Progenitor cell of endocrine pancreas (in vitro differentiated cells): ENCODE measurements at regions not wholly inside any gene's neighbourhood (a gene's known extent, or its start where the extent isn't known, plus 50 kb on each side); places are given as distances from the start of the nearest gene placed in this dataset.
"Not testable (repeated sequence)": the region's sequence is repeated elsewhere in the genome, so short reads cannot be mapped to it uniquely, and the experiment has no call there.

Experiments
- DNase-seq: peaks from one replicate; pipeline ENCODE4 v3.0.0; 2021; ENCODE audit warnings: low spot score; ENCODE audit not compliant: unreplicated experiment
- H3K27ac Mint-ChIP-seq: 2 replicates; pipeline ENCODE4 v1.8.0; 2021; ENCODE audit warnings: mild to moderate bottlenecking, moderate library complexity, mixed read lengths
- H3K27me3 Mint-ChIP-seq: 2 replicates; pipeline ENCODE4 v1.8.0; 2021; ENCODE audit warnings: mixed read lengths
- H3K36me3 Mint-ChIP-seq: 2 replicates; pipeline ENCODE4 v1.8.0; 2022; ENCODE audit warnings: mixed read lengths; ENCODE audit not compliant: insufficient read depth
- H3K4me1 Mint-ChIP-seq: 2 replicates; pipeline ENCODE4 v1.8.0; 2021; ENCODE audit warnings: low read depth, mixed read lengths
- H3K4me3 Mint-ChIP-seq: 2 replicates; pipeline ENCODE4 v1.8.0; 2021; ENCODE audit warnings: low read depth, mild to moderate bottlenecking, moderate library complexity, mixed read lengths
- H3K9me3 Mint-ChIP-seq: 2 replicates; pipeline ENCODE4 v1.8.0; 2021; ENCODE audit warnings: low read depth, mixed read lengths
- CTCF ChIP-seq: fragments of 200-600 bp; sonication (generic); IDR thresholded peaks from one replicate; pipeline ENCODE4 v1.5.0; 2021; ENCODE audit warnings: antibody characterized with exemption, mild to moderate bottlenecking; ENCODE audit not compliant: unreplicated experiment

DNA sequence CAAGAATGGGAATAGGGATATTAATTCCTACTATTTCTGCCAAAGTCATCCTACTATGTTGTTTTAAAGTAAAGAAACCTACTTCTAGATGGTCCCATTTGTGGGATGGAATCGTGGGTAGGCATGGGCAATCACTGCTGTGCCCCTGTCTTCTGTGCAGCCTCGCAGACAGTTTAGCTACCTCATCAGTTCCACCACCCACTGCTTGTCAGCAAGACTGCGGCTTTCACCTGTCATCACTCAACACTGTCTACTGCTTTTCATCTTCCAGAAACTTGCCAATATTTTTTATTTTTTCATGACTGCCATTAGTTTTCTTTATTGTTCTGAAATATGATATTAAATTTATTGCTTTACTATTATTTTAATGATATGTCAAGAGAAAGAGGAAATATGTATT, 368.1 kb upstream of the KYNU start:
- no peaks in the 10 kb centered on the region for H3K36me3 Mint-ChIP-seq
- no peak for TF ChIP-seq CTCF
- H3K27ac Mint-ChIP-seq, result no peak overlapping the region
- H3K4me3 Mint-ChIP-seq, result no peak overlapping the region
- peaks cover 3% of the 10 kb centered on the region for H3K9me3 Mint-ChIP-seq
- no peaks in the 10 kb centered on the region for H3K4me1 Mint-ChIP-seq
- no peaks in the 10 kb centered on the region for H3K27me3 Mint-ChIP-seq
- DNase-seq, result no peak

DNA sequence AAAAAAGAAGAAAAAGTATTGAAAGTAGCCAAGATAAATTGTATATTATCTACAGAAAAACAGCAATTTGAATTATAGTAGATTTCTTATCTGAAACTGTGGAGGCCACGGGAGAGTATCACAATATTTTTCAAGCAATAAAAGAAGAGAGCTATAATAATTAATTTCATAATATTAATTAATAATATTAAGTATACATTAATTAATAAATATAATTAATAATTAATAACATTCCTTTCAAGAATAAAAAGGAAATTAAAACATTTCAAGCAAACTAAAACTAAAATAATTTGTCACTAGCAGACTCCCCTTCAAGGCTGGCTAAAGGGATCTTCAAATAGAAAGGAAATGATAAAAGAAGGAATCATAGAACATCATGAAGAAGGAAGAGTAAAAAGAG, 372.7 kb upstream of the KYNU start:
- Mint-ChIP-seq H3K36me3 (no peaks in the 10 kb centered on the region), H3K4me1 (no peaks in the 10 kb centered on the region), H3K27ac (no peak overlapping the region), H3K9me3 (peaks cover 3% of the 10 kb centered on the region), H3K27me3 (no peaks in the 10 kb centered on the region), H3K4me3 (no peak overlapping the region)
- TF ChIP-seq CTCF, result no peak
- no peak for DNase-seq

- no peak for TF ChIP-seq CTCF
- no peak overlapping the region for H3K4me3 Mint-ChIP-seq
- H3K4me1 Mint-ChIP-seq, result no peaks in the 10 kb centered on the region
- peaks cover 3% of the 10 kb centered on the region for H3K9me3 Mint-ChIP-seq
- no peaks in the 10 kb centered on the region for H3K36me3 Mint-ChIP-seq
- H3K27ac Mint-ChIP-seq, result no peak overlapping the region
- DNase-seq, result no peak
- no peaks in the 10 kb centered on the region for H3K27me3 Mint-ChIP-seq
Measured at GRCh38 chr2:142502402-142502801, 371.6 kb upstream of the LRP1B start.

DNA sequence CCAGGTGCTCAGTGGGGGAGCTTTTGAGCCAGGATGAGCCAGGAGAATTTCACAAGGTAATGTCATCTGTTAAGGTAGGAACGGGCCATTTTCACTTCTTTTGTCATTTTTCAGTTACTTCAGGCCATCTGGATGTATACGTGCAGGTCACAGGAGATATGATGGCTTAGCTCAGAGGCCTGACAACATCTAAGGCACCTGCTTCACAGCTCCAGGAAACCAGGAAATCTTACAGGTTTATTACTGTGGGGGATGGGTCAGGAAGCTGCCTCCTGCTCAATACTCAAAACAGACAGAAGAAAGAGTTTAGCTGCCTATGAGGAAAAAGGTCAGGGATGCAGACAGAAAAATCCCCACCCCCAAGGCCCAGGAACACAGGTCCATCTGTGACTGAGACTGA, 364.3 kb upstream of the LRP1B start:
- Mint-ChIP-seq H3K36me3 (no peaks in the 10 kb centered on the region), H3K27me3 (no peaks in the 10 kb centered on the region), H3K9me3 (peaks cover 3% of the 10 kb centered on the region), H3K27ac (no peak overlapping the region), H3K4me3 (no peak overlapping the region), H3K4me1 (no peaks in the 10 kb centered on the region)
- DNase-seq, result no peak
- no peak for TF ChIP-seq CTCF

GRCh38 chr2:142489631-142490030, 358.8 kb upstream of the LRP1B start:
- H3K4me1 Mint-ChIP-seq, H3K36me3 Mint-ChIP-seq, H3K27ac Mint-ChIP-seq, DNase-seq, H3K4me3 Mint-ChIP-seq, H3K27me3 Mint-ChIP-seq: not testable (repeated sequence)
- peaks cover 10% of the 10 kb centered on the region for H3K9me3 Mint-ChIP-seq

DNA sequence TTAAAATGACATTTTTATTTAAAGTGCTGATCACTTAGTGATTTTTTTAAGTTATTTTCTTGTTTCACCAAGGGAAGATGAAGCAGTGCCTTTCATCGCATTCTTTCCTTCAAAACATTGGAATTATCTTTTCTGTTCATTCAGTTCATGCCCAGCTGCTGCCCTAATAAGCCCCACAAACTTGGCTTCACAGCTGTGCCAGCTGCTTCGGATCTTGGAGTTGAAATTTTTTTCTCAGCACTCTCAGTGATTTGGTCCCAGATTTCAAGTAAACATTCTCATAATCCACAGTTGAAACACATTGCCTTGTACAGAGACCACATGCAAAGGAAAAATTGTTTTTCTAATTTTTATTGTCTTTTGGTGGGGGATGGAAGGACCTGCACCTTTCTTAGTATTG, 353.3 kb upstream of the LRP1B start:
- no peak for DNase-seq
- H3K4me3 Mint-ChIP-seq, result no peak overlapping the region
- no peaks in the 10 kb centered on the region for H3K9me3 Mint-ChIP-seq
- no peak overlapping the region for H3K27ac Mint-ChIP-seq
- no peaks in the 10 kb centered on the region for H3K27me3 Mint-ChIP-seq
- no peaks in the 10 kb centered on the region for H3K36me3 Mint-ChIP-seq
- TF ChIP-seq CTCF, result no peak
- H3K4me1 Mint-ChIP-seq, result no peaks in the 10 kb centered on the region
